Activated CD4-positive, alpha-beta T cell treated with anti-CD3 and anti-CD28 coated beads, Interleukin-2, amount 50 U/mL, for 1 hour (primary cell): ENCODE measurements at regions not wholly inside any gene's neighbourhood (a gene's known extent, or its start where the extent isn't known, plus 50 kb on each side); places are given as distances from the start of the nearest gene placed in this dataset.

Source experiments
- DNase-seq: peaks from one replicate; pipeline ENCODE4 v3.0.0-alpha.2; 2020

DNA sequence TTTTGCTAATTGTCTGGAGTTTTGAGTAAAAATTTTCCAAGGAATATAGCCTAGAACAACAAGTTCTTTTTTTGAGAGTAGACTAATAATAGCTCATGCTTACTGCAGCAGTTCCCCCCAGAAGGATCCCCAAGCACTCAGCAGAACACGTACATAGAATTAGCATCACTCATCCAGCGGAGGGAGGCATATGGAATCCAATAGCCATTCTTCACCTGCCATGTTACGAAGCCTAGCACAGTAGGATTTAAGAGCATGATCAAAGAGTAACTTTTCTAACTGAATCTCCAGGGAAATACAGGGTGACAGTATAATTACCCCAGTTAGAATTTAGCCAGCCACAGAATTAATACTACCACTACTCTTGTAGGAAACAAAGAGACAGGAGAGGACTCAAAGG is 511.7 kb upstream of the NOX3 start:
- DNase-seq: no peak

DNA sequence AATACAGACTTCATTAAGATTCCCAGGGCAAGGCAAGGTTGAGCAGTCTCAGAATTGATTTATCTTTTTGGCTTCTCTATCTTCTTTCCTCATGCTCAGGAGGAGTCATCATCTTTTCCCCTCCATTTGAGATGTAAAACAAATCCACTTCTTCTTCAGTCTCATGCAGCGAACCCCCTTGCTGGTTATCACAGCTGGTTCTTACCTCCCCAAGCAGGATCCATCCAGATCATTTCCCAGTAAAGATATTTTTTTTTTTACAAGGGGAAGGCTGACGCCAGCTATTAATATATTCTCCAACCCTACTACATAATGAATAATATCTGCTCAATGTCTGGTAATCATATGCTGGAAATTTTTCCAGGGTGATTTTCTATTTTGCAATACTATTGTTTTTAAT is 508.9 kb upstream of the NOX3 start:
- DNase-seq: no peak

DNA sequence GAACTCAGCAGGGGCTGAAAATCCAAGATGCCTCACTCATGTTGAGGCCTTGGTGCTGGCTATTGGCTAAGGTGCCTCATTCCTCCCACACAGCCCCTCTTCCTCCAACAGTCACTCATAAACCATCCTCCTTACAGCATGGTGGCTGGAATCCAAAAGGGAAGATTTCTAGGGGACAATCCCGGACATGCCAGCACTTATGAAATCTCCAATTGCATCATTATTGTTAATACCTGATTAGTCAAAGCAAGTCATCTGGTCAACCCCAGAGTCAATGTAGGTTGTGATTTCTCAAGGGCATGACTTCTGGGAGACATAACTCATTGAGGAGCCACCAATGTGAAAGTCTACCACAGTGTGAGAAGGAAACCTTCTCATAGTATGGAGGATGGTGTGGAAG is 506.6 kb upstream of the NOX3 start:
- DNase-seq: no peak

DNA sequence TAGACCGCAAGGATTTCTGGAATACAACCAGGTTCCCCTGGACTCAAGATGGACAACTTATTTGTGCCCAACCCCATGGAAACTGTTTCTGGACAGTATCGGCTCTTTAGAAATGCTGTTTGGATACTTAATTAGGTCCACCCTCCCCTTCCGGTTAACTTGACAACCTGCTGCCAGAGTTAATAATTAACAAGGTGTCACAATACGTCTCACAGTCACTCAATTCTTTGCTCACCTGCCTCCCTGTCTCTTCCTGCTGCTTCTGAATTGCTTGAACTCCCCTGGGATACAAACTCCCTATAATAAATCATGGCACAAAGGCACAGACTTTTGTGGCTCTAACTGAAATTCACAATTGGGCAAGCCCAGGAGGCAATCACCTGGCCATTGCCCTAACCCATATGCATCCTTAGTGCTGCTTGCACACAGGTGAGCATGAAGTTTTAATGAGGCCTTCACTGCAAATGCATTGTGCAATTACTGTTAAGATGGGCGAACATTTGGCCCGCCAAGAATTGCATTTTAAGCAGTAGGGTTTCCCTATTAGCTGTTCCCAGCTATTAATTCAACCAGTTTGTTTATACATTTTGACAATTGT is 504.4 kb upstream of the NOX3 start:
- no peak for DNase-seq

DNA sequence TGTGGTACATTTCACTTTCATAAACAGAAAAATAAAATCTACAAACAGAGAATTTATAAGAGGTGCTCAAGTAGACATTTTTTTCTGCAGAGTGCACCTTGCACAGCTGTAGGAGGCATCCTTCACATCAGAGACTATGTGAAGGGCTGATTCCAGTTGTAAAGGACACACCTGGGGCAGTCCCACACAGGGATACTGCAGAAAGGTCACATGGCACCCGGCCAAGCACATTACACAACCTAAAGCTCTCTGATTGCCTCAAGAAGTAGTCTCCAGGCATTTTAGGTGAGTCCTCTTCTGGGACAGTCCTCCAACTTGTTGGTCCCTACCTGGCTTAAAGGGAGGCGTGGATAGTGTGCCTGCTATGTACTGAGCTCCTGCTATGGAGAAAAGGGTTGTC is 502.9 kb upstream of the NOX3 start:
- no peak for DNase-seq

DNA sequence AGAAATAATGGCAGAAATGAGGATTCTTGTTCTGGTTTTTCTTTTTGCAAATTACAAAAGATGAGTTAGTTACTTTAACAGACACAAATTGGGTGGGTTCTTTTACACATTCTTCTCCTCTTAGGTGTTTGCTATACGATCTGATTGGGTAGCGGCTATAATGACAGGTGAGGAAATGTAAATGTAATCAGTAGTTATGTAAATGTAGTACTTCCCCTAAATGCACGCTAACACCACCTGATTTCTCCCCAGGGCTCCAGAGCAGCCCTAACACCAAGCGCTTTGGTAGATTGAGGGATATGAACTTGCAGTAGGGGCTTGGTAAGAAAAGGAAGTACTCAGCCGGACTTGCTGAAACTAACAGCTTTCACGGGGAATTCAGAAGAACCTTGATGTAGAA is 499.4 kb upstream of the NOX3 start:
- DNase-seq: no peak

DNA sequence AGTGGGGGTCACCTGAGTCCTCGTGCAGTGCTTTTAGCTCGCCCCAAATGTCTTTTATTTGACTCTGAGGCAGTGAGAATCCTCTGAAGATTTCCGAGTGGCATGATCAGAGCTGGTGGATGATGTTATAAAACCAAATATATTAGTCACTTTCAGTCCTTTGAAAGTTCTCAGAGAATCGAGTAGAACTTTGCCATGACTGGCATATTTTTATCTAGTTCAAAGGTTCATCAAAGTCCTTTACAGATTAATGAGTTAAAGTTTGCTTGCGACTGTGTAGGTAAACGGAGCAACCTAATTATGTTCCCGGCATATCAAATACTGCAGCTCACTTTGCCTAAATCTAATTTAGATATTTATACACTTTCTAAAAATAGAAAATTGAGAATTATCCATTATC is 498.5 kb upstream of the NOX3 start:
- no peak for DNase-seq

DNA sequence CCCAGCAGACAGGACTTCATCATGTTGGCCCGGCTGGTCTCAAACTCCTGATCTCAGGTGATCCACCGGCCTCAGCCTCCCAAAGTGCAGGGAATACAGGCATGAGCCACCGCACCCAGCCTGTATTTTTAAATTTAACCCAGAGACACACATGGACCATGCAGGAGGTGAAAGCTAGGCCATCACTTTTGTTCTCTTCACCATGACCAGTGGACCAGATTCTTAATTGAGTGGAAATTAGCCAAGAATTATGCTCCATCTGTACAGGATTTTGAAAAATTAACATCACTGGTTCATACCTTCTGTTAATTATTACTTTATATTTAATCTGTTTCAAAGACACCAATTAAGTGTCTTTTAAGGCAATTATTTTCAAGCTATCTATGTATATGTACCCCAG is 493.6 kb upstream of the NOX3 start:
- DNase-seq: no peak

DNA sequence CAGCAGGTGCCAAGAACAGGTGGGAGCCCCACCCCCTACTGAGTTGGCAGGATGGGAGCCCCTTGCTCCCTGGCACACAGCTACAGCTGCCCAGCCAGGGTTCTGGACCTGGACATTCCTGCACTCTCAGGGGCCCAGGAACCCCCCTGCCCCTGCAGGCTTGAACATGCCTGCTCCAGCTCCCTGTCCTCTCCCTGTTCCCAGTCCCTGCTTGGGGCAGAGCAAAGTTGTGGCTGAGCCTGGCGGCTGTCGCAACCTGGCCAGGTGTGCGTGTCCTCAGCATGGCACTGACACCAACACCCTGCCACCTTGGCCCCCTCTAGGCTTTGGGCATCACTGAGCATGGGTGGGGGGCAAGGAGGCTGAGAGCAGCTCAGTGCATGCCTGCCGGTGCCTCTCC is 491.2 kb upstream of the NOX3 start:
- DNase-seq: no peak

DNA sequence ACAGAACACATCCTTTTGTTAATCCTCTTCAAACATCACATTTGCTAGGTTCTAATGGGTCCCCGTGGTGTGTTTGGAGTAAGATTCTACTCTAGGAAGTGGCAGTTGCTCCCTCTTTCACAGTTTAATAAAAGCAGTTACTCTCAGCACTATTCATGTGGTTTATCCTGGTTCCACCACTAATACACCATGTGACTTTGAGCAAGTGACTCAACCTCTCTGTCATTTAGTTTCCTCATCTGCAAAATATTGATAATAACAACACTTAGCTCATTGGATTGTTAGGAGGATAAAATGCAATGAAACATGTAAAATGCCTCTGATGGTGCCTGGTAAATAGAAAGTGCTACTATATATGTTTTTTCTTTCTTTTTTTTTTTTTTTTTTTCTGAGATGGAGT is 488.0 kb upstream of the NOX3 start:
- no peak for DNase-seq

DNA sequence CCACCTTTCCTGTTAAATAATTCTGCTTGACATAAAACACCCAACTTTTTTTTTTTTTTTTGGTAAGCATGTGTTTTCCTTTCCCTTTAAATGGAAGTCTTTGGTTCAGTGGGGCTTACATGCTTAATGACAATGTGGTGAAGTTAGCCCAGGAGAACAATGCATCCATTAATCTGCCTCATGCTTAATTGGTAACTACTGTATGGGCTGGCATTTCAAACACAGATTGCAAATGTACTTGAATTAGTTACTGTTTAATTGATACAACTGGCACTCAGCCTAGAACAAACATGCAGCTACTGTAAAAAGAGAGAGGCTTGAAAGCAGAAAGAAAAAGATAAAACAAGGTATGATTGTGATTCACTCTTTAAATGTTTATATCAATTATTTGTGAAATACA is 483.6 kb upstream of the NOX3 start:
- no peak for DNase-seq

DNA sequence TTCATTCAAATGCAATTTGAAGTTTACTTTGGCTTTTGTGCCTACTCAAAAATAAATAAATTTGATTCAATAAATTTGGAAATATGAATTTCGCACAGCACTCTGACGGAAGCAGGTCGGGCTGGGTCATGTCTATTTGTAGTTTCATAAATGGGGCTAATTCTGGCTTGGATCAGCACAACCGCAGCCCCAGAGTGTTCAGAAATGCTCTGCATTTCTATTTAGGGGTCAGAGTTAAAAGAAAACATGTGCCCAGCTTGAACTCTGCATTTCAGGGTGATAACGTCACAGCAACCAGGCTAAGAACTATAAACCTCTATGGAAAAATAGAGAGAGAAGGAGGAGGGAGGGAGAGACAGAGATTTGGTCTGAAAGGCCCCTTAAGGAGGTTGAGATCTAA is 480.9 kb upstream of the NOX3 start:
- DNase-seq: no peak

DNA sequence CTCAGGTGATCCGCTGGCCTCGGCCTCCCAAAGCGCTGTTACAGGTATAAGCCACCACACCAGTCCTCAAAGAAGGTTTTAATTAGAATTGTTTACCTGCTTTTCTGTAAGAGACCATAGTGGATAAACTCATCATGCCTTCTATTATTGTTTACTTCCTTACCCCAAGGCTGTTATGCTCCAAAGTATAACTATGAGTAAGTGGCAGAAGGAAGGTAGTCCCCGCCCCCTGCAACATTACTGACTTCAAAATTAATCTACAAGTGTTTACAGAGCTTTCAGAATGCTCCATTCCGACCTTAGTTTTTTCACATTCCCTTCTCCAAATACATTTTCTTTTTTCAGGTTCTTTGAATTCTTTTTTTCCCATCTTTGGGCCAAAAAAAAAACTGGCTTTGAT is 480.5 kb upstream of the NOX3 start:
- DNase-seq: no peak

DNA sequence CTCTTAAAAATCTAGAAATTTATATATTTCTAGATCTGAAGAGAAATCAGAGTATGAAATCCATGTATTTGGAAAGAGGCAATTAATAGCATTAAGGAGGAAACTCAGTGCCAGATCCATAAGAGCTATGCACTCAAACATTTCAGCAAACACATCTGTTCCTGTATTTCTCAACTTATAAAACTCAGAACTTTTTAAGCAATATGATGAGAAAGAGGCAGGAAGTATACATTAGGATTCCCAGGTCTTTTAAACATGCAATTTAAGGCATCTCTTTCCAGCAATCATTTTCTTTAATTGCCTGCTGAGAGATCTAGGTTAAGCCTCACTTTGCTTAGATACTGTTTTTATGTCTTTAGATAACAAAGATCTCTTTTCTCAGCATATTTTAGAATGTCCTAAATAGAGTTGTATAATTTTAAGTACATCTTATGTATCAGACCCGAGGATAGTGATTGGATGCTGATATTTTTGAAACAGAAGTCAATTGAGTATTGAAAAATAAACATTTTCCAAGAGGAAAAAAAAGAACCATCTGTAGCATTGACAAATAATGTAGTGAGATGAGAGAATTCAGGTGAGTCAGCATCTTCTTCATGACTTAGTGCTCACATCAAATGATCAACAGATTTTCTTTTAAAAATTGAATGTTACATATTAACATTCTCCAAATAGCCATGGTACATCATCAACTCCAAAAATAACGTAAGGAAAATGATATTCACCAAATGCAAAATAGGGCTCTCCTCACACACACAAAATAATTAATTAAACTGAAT is 461.4 kb upstream of the NOX3 start:
- DNase-seq: no peak

DNA sequence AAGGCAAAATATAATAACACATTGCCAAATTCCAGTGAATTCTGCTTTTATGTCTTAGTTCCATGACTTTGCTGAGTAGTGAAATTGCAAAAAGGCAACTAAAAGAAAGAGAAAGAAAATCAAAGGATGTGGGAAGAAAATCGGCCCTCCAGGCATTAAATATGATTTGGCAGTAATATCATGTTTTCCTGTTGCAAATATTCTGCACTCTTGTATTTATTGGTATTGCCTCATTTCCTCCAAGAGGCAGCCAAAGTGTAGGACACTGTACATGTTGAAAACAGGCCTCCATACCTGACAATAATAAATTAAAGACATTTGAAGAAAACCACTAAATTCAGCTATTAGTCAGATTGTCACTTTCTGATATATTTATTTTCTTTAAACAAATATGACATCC is 460.0 kb upstream of the NOX3 start:
- DNase-seq: no peak

DNA sequence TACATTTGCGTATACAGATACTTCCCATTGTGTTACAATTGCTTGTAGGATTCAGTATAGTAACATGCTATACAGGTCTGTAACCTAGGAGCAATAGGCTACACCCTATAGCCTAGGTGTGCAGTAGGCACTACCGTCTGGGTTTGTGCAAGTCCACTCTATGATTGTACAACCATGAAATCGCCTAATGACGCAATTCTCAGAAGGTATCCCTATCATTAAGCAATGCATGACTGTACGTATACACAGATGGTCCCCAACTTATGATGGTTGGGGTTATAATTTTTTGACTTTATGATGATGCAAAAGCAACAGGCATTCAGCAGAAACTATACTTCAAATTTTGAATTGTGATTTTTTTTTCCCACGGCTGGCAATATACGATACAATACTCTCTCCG is 458.2 kb upstream of the NOX3 start:
- no peak for DNase-seq

DNA sequence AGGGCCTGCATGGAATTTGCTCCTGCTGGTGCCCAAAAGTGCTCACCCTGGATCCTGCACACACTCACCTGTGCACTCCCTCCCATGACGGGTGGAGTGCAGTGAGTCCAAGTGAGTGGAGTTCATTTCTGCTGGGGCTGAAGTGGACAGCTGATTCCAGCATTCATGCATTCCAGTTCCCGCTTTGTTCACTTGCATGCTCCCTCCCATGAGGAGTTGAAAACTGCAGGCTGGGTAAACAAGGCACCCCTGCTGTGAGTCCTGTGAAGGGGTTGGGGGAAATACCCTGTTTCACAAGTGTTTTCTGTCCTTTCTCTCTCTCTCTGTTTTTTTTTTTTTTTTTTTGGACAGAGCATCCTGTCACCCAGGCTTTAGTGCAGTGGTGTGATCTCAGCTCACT is 454.1 kb upstream of the NOX3 start:
- no peak for DNase-seq

DNA sequence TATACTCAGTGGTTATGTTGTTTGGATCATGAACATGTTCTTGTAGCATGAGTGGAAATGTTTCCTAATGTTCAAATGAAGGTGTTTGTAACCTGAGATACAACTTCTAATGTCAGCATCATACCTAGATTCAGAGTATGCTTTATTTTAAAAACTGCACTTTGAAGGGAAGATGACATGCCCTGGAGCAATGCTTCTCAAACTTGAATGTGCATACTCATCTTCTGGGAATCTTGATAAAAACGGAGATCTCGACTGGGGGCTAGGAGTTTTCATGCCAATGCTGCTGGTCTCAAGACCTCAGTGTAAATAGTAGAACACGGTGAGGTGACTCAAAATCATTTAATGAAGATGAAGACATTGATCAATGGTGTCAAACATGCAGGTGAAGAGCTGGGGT is 440.0 kb upstream of the NOX3 start:
- no peak for DNase-seq

DNA sequence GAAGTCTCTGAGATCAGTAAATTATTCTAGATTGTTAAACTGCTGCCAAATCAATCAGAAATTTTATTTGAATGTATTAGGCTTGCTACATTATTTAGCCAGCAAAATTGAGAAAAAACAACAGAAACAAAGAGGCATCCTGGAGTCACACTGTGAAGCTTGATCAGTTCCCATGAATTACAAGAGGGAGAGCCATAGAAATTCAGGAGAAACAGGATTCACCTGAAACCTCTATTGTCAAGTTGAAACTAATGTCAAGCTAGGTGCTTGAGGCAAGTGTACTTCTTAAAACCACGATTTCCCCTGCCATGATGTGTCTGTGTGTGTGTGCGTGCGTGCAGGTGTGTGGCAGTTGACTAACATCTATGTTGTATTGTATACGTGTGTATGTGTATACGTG is 439.1 kb upstream of the NOX3 start:
- no peak for DNase-seq

DNA sequence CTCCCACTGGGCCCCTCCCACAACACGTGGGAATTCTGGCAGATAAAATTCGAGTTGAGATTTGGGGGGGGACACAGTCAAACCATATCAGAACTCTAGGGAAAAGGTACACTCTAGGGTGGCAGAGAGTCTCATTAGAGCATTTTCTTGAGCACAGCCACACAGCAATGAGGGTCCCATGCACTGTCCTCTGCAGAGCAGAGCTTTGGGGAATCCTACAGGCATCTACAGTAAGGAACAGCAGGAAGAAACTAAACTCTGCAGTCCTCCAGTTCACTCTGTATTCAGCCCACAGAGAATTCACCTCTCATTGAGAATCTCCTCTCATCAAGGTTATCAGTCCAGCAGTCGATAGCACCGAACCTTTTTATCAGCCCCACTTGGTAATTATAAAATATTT is 438.6 kb upstream of the NOX3 start:
- DNase-seq: no peak

DNA sequence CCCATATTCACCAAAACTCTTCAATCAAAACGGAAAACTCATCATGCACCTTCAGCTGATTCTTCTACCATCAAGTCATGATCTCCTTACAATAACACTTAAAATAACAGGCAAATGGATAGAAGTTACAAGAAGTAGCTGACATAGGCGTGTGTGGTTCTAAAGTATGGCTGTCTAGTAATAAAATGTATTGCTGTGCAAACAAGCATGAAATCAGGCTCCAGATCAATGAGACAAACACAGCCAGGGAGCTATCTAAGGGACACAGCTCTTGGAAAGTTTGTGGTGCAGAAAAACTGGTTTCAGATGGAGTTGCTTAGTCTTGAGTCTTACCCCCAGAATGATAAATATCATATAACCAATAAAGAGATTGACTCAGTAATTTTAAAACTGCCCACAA is 434.8 kb upstream of the NOX3 start:
- no peak for DNase-seq

DNA sequence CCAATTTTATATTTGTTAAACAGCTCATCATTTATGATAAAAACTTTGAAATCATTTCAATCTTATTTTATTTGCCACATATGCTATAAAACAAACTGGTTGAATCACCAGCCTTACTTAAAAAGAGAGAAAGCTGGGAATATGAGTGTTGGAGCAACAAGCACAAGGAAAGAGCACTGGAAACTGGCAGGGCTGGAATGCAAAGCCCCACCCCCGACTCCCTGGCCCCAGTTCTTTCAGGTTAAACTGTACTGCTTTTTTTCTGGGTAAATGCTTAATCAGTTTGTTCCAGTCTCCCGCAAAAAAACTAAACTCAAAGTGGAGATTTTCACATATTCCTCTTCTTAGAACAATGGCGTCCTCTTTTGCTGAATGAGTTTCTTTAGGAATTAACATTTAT is 433.8 kb upstream of the NOX3 start:
- no peak for DNase-seq

DNA sequence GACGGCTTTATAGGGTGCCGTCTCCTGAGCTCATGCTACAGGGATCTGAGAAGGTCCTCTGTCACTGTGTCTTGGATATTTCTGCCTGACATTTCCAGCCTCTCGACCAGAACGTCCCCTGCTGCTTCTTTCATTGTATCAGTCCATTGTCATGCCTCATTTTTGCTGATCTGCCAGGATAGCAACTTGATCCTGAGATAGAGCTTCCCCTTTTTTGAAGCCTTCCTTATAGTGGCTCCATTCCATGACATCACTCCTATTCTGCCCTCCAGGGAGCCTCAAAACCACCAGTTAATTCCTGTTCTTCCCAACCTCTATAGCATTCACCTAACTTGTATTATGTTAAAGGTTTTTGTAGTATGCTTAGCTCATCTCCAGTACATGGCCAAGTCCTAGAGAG is 431.8 kb upstream of the NOX3 start:
- no peak for DNase-seq

DNA sequence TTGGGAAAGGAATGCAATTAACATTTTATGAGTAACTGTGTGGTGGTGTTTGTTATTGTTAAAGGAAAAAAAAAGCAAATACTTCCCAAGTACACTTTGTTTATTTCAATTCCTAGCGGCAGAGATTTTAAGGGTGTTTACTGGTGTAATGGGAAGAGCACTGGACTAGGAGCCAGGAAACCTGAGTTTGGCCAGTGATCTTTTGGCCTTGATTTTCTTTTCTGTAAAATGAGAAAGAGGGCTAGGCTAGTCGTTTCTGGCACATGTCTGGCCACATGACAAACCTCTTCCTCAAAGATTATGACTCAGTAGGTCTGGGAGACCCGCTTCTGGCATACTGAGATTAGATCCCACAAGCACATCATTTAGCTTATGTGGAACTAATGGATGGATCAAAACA is 428.1 kb upstream of the NOX3 start:
- no peak for DNase-seq

DNA sequence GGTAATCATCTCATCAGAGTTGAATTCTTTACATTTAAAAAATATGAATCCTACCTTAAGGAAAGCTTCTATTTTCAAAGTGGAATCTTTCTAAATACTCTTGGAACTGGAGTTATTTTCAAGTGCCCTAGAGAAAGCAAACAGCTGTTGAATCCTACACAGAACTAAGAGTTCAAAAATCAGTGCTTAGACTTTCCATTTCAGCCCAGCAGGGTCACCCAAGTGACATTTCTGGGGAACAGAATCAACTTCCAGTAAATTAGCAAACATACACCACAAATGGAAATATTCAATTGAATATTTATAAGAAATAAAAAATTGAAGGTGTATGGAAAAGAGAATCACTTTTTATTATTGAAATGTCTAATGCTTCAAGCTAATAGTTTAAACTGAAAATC is 427.7 kb upstream of the NOX3 start:
- DNase-seq: no peak
